H1 (cell line): ENCODE measurements at regions not wholly inside any gene's neighbourhood (a gene's known extent, or its start where the extent isn't known, plus 50 kb on each side); places are given as distances from the start of the nearest gene placed in this dataset.

Source experiments
- ASH2L ChIP-seq: fragments of 200-600, 300-600 bp; sonication (generic); IDR thresholded peaks from one replicate; pipeline ENCODE4 v1.7.1; 2017; ENCODE audit warnings: low read length
- BRCA1 ChIP-seq: IDR thresholded peaks from 2 replicates; pipeline ENCODE4 v1.6.1; 2012; ENCODE audit warnings: low read depth, low read length, improper control_type of control experiment
- EP300 ChIP-seq, 2 experiments: IDR thresholded peaks; 1 replicate in 1 of 2; 2 replicates in 1 of 2; pipeline ENCODE4 v1.6.1; 2011 to 2012; ENCODE audit warnings: low read depth in 2 of 2, low read length in 2 of 2, mild to moderate bottlenecking in 2 of 2, borderline replicate concordance in 1 of 2, inconsistent platforms in 1 of 2, moderate library complexity in 1 of 2
- JUN ChIP-seq: IDR thresholded peaks from 2 replicates; pipeline ENCODE4 v1.6.1; 2011; ENCODE audit warnings: low read depth, mild to moderate bottlenecking, improper control_type of control experiment, low read length
- JUND ChIP-seq: IDR thresholded peaks from 2 replicates; pipeline ENCODE4 v1.6.1; 2011; ENCODE audit warnings: mild to moderate bottlenecking, improper control_type of control experiment, low read length
- POLR2A ChIP-seq, 2 experiments: IDR thresholded peaks; 1 replicate in 1 of 2; 2 replicates in 1 of 2; pipeline ENCODE4 v1.6.1; 2011; ENCODE audit warnings: low read depth in 2 of 2, low read length in 2 of 2, mild to moderate bottlenecking in 2 of 2; ENCODE audit errors: control extremely low read depth in 1 of 2
- RAD21 ChIP-seq, 2 experiments: IDR thresholded peaks in 1 of 2; conservative IDR thresholded peaks in 1 of 2; 2 replicates each; pipeline ENCODE4 v1.6.1; 2011; ENCODE audit warnings: low read depth in 2 of 2, low read length in 2 of 2, improper control_type of control experiment in 1 of 2, inconsistent platforms in 1 of 2, mild to moderate bottlenecking in 1 of 2, moderate library complexity in 1 of 2
- TAF1 ChIP-seq: IDR thresholded peaks from 2 replicates; pipeline ENCODE4 v1.6.1; 2011; ENCODE audit warnings: mild to moderate bottlenecking, low read depth, low read length
- TBP ChIP-seq: IDR thresholded peaks from 2 replicates; pipeline ENCODE4 v1.6.1; 2011; ENCODE audit warnings: low read depth, low read length, improper control_type of control experiment
- ZNF274 ChIP-seq: IDR thresholded peaks from 2 replicates; pipeline ENCODE4 v1.7.0; 2012; ENCODE audit warnings: low read length, borderline replicate concordance; ENCODE audit errors: extremely low read depth
- TF ChIP-seq, protein P1 (sequence below), 3 experiments: IDR thresholded peaks; 1 replicate in 2 of 3; 2 replicates in 1 of 3; pipeline versions ENCODE4 v1.5.1 to v1.6.1; 2011; ENCODE audit warnings: low read length in 3 of 3, mild to moderate bottlenecking in 3 of 3, inconsistent platforms in 2 of 3, low read depth in 1 of 3, moderate library complexity in 1 of 3; ENCODE audit not compliant: insufficient read depth in 1 of 3; ENCODE audit errors: control extremely low read depth in 1 of 3
- TF ChIP-seq, protein P2 (sequence below): IDR thresholded peaks from 2 replicates; pipeline ENCODE4 v1.6.1; 2011; ENCODE audit warnings: low read length, improper control_type of control experiment

DNA sequence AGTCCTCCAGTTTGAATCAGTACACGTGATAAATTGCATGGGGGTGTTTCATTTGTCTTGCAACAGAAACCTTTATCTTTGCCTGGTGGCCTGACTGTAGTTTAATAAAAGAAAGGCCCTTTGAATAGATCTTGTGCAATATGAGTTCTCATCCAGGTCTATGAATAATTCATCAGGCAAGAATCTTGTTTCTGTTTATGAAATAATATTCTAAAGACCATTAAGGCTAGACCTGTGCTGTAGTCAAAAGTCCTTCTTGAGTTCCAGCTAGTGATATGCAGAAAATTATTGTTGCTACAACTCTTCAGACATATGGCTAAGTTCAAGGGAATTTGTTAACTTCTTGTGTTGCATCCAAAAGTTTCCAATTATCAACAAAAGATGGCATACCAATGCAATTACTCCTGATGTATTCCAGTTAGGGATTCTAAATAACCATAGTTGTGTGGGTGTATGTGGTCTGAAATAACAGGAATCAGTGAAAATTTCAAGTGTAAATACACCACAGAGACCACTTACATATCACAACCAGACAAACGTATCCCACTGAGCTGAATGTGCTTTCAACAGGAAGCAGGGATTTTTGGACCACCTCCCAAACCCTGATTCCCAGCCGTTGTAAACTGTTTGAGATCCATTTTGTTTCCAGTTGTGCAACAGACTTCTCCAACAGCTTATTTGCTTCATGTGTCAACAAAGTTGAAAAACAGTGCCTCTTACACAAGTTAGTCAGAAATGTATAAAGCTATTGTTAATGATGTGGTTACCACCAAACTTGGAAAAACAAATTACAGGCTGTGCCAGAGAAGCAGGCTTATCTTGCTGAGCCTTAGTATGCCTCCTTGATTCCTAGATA lies 54.7 kb upstream of the BICC1 start:
- TF ChIP-seq, protein P1, sequence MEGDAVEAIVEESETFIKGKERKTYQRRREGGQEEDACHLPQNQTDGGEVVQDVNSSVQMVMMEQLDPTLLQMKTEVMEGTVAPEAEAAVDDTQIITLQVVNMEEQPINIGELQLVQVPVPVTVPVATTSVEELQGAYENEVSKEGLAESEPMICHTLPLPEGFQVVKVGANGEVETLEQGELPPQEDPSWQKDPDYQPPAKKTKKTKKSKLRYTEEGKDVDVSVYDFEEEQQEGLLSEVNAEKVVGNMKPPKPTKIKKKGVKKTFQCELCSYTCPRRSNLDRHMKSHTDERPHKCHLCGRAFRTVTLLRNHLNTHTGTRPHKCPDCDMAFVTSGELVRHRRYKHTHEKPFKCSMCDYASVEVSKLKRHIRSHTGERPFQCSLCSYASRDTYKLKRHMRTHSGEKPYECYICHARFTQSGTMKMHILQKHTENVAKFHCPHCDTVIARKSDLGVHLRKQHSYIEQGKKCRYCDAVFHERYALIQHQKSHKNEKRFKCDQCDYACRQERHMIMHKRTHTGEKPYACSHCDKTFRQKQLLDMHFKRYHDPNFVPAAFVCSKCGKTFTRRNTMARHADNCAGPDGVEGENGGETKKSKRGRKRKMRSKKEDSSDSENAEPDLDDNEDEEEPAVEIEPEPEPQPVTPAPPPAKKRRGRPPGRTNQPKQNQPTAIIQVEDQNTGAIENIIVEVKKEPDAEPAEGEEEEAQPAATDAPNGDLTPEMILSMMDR (IDR thresholded peaks at IDR 0.05; ENCODE audit: control extremely low read depth in 1 of 3, insufficient read depth in 1 of 3, low read depth in 1 of 3, low read length in 3 of 3), result no peak
- TF ChIP-seq TAF1 (no peak), EP300 (IDR thresholded peaks at IDR 0.05; ENCODE audit: borderline replicate concordance in 1 of 2, low read depth in 2 of 2, low read length in 2 of 2) (no peak), ASH2L (no peak), JUND (no peak), TBP (no peak), RAD21 (IDR thresholded peaks at IDR 0.05 in 1 of 2, conservative IDR thresholded peaks at IDR 0.05 in 1 of 2; ENCODE audit: low read depth in 2 of 2, low read length in 2 of 2) (no peak), BRCA1 (no peak), ZNF274 (no peak), POLR2A (IDR thresholded peaks at IDR 0.05; ENCODE audit: control extremely low read depth in 1 of 2, low read depth in 2 of 2, low read length in 2 of 2) (no peak), JUN (no peak)
- TF ChIP-seq, protein P2, sequence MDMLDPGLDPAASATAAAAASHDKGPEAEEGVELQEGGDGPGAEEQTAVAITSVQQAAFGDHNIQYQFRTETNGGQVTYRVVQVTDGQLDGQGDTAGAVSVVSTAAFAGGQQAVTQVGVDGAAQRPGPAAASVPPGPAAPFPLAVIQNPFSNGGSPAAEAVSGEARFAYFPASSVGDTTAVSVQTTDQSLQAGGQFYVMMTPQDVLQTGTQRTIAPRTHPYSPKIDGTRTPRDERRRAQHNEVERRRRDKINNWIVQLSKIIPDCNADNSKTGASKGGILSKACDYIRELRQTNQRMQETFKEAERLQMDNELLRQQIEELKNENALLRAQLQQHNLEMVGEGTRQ, result no peak
